ENCODE measurements at regions not wholly inside any gene's neighbourhood (a gene's known extent, or its start where the extent isn't known, plus 50 kb on each side); places are given as distances from the start of the nearest gene placed in this dataset.

DNA sequence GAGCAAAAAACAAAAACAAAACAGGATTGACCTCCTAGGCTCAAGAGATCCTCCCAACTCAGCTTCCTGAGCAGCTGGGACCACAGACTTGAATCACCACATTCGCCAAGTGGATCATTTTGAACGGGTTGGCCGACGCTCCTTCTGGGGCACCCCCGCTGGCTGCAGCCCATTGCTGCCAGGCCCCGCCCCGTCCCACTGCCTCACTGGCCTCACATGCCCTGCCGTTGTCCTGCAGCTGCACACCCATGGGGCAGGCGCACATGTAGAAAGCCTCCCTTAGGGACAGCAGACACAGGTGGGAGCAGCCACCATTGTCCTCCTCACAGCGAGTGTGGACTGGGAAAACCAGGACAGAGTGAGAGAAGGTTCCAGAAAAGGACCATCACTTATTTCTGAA is 154.5 kb downstream of the CRYBB2 start:
- TF ChIP-seq, protein P1, sequence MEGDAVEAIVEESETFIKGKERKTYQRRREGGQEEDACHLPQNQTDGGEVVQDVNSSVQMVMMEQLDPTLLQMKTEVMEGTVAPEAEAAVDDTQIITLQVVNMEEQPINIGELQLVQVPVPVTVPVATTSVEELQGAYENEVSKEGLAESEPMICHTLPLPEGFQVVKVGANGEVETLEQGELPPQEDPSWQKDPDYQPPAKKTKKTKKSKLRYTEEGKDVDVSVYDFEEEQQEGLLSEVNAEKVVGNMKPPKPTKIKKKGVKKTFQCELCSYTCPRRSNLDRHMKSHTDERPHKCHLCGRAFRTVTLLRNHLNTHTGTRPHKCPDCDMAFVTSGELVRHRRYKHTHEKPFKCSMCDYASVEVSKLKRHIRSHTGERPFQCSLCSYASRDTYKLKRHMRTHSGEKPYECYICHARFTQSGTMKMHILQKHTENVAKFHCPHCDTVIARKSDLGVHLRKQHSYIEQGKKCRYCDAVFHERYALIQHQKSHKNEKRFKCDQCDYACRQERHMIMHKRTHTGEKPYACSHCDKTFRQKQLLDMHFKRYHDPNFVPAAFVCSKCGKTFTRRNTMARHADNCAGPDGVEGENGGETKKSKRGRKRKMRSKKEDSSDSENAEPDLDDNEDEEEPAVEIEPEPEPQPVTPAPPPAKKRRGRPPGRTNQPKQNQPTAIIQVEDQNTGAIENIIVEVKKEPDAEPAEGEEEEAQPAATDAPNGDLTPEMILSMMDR (IDR thresholded peaks at IDR 0.05) = no peak
- no peak for TF ChIP-seq EZH2 (IDR thresholded peaks at IDR 0.05; ENCODE audit: borderline replicate concordance, insufficient read depth, low read depth, low read length, poor library complexity, severe bottlenecking)

Measured in B cell (primary cell).